ENCODE measurements at regions not wholly inside any gene's neighbourhood (a gene's known extent, or its start where the extent isn't known, plus 50 kb on each side); places are given as distances from the start of the nearest gene placed in this dataset.

DNA sequence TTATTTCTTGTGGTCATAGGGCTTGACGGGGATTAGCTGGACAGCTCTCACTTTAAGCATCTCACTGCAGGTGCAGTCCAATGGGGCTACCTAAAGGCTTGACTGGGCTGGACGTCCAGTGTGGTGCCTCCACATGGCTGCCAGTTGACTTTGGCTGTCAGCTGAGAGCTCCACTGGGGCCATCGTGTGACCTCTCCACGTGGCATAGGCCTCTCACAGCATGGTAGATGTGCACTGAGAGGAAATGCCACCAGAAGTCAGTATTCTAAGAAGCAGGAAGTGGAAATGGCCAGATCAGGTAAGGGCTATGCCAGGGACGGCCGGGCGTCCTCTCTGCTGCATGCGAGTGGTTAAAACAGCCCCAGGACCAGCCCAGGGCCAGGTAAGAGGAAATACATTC, 105.2 kb upstream of the TWIST2 start:
- H3K4me3 ChIP-seq (ENCODE audit: low read depth, low read length): no peak overlapping the region
- TF ChIP-seq, protein P1, sequence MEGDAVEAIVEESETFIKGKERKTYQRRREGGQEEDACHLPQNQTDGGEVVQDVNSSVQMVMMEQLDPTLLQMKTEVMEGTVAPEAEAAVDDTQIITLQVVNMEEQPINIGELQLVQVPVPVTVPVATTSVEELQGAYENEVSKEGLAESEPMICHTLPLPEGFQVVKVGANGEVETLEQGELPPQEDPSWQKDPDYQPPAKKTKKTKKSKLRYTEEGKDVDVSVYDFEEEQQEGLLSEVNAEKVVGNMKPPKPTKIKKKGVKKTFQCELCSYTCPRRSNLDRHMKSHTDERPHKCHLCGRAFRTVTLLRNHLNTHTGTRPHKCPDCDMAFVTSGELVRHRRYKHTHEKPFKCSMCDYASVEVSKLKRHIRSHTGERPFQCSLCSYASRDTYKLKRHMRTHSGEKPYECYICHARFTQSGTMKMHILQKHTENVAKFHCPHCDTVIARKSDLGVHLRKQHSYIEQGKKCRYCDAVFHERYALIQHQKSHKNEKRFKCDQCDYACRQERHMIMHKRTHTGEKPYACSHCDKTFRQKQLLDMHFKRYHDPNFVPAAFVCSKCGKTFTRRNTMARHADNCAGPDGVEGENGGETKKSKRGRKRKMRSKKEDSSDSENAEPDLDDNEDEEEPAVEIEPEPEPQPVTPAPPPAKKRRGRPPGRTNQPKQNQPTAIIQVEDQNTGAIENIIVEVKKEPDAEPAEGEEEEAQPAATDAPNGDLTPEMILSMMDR (IDR thresholded peaks at IDR 0.05; ENCODE audit: control insufficient read depth, extremely low read depth, insufficient read depth): no peak
- DNase-seq (ENCODE audit: low read depth): no peak

DNA sequence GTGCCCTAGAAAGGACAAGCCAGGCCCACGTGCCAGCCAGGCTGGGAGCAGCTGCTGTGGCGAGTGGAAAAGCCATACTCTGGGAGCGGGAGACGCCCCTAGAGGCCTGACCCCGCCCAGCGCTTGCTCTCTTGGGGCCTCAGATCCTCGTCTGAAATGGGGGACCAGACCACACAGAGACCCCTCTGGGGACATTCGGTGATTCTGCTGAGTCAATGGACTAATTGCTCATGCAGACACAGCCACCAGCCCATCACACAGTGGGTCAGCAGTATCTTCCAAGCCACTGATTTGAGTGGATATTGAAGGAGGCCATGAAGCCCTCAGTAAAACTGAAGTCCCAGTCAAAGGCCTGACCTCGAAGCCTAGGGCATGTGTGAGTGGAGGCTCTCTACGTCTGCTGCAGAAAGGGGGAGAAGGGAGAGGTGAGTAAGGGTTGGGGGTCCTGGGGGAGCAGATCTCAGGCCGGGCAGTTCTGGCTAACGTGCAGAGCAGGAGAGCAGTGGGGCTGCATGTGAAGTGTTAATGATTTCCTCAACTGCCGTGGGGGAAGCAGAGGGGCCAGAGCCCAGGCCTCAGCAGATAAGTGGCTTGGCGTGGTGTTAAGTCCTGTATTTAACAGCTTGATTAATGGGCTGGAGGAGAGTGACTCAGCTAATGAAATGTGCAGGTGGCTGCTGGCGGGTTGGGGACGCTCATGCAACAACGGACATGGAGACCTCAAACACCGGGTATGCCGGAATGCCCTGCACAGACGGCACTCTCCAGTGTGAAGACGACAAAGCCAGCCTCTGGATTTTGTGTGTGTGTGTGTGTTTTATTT, 104.4 kb upstream of the TWIST2 start:
- TF ChIP-seq, protein P1 (IDR thresholded peaks at IDR 0.05; ENCODE audit: control insufficient read depth, extremely low read depth, insufficient read depth): no peak
- no peak overlapping the region for H3K4me3 ChIP-seq (ENCODE audit: low read depth, low read length)
- DNase-seq (ENCODE audit: low read depth): no peak

DNA sequence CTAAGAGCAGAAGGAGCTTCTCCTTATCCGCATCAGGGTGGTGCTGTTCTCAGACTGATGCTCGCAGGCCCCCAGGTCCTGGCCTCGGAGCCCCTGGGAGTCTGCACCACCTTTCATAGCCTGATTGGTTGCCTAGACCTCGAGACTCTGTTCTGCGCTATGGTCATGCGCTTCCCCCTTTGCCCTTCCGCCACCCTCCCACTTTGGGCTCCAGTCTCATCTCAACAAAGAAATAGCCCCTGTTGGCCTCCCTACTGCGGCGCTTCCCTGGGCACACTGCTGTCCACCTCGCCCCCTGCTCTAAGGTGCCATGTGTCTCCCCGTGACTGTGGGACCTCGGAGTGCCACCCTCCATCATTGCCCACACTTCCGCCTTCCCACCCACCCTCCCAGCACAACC, 102.9 kb upstream of the TWIST2 start:
- TF ChIP-seq, protein P1 (IDR thresholded peaks at IDR 0.05; ENCODE audit: control insufficient read depth, extremely low read depth, insufficient read depth): no peak
- no peak overlapping the region for H3K4me3 ChIP-seq (ENCODE audit: low read depth, low read length)
- DNase-seq (ENCODE audit: low read depth): no peak

DNA sequence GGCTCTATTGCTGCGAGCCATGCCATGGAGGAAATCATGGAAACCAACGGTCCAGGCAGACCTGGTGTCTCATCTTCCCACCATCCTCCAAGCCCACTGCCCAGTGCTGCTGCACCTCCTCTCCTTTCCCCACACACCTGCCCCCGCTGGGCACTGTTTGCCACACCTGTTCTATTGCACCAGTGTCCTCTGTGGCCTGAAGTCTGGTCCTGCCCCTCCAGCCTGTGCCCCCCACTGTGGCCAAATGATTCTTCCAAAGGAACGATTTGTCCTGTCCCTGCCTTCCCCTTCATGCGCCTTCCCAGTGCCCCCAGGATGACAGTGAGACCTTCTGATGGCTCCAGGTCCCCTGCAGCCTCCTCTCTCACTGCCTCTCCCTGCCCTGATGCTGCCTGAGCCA, 101.9 kb upstream of the TWIST2 start:
- no peak overlapping the region for H3K4me3 ChIP-seq (ENCODE audit: low read depth, low read length)
- DNase-seq (ENCODE audit: low read depth): no peak
- TF ChIP-seq, protein P1 (IDR thresholded peaks at IDR 0.05; ENCODE audit: control insufficient read depth, extremely low read depth, insufficient read depth): no peak

DNA sequence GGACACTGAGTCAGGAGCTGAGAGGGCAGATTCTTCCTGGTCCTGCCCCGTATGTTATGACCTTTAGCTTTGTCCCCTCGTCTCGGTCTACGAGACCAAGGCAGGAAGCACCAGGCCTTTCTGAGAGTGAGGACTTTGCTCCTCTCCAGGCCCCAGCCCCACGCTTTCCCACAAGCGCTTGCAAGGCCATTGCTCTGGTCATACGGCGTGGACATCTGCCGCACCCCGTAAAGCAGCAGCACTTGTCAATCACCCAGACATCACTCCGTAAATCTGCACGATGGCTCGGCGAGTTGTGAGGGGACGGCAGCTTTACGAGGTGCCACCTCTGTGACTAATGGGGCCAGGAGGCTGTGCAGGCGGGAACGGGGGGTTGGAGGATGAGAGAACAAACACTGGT, 100.8 kb upstream of the TWIST2 start:
- TF ChIP-seq, protein P1 (IDR thresholded peaks at IDR 0.05; ENCODE audit: control insufficient read depth, extremely low read depth, insufficient read depth): no peak

DNA sequence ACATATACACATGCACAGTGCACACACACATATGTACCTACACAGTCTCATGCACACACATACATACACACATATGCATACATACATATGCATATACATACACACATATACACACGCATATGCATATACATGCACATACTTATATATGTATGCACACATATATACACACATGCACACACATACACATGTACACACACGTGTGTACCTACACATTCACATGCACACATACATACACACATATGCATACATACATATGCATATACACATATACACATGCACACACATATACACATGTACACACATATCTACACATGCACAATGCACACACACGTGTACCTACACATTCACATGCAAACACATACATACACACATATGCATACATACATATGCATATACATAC, 100.3 kb upstream of the TWIST2 start:
- no peak for DNase-seq (ENCODE audit: low read depth)
- H3K4me3 ChIP-seq (ENCODE audit: low read depth, low read length): no peak overlapping the region
- TF ChIP-seq, protein P1 (IDR thresholded peaks at IDR 0.05; ENCODE audit: control insufficient read depth, extremely low read depth, insufficient read depth): no peak

More for the DNA sequence above, 100.8 kb upstream of the TWIST2 start:
- no peak overlapping the region for H3K4me3 ChIP-seq (ENCODE audit: low read depth, low read length)
- no peak for DNase-seq (ENCODE audit: low read depth)
